ENCODE measurements at regions not wholly inside any gene's neighbourhood (a gene's known extent, or its start where the extent isn't known, plus 50 kb on each side); places are given as distances from the start of the nearest gene placed in this dataset.

DNA sequence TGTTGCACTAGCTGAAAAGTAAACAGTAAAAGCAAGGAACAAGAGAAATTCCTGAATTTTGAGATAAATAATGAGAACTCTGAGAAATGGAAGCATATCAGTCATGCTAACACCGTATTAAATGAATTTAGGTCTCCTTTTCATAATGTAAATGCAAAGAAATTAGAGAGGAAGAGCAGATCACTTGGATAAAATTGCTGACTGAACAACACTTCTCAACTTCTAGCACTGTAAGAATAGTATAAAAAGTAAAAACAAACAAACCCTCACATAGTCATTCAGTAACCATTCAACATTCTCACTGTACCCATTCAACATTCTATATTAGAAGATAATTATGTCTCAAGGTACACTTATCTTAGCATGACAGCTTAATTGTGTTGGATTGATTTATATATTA lies 217.3 kb upstream of the LRFN5 start:
- H3K4me3 ChIP-seq (ENCODE audit: low read depth, low read length), result no peak overlapping the region
- TF ChIP-seq, protein P1, sequence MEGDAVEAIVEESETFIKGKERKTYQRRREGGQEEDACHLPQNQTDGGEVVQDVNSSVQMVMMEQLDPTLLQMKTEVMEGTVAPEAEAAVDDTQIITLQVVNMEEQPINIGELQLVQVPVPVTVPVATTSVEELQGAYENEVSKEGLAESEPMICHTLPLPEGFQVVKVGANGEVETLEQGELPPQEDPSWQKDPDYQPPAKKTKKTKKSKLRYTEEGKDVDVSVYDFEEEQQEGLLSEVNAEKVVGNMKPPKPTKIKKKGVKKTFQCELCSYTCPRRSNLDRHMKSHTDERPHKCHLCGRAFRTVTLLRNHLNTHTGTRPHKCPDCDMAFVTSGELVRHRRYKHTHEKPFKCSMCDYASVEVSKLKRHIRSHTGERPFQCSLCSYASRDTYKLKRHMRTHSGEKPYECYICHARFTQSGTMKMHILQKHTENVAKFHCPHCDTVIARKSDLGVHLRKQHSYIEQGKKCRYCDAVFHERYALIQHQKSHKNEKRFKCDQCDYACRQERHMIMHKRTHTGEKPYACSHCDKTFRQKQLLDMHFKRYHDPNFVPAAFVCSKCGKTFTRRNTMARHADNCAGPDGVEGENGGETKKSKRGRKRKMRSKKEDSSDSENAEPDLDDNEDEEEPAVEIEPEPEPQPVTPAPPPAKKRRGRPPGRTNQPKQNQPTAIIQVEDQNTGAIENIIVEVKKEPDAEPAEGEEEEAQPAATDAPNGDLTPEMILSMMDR (conservative IDR thresholded peaks at IDR 0.05; ENCODE audit: low read depth, low read length), result no peak

DNA sequence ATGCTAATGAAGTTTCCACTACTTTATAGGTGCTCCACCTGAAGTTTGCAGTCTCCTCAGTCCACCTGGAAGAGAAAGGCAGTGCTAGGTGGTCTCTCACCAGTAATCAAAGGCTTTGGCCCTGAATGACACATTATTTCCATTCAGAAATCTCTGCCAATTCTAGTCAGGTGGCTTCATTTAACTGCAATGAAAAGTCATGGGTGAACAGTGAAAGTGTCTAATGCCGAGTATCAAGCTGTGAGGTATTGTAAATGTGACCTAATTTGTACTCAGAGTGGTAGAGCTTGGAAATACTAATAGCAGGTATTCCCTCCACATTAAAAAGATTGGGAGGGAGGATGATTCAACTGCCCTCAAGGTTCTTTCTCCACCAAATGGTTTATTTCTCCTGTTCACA lies 220.9 kb upstream of the LRFN5 start:
- TF ChIP-seq, protein P1 (conservative IDR thresholded peaks at IDR 0.05; ENCODE audit: low read depth, low read length), result no peak
- no peak overlapping the region for H3K4me3 ChIP-seq (ENCODE audit: low read depth, low read length)
- DNase-seq (ENCODE audit: low read depth), result no peak

More for the DNA sequence above, 217.3 kb upstream of the LRFN5 start:
- no peak for DNase-seq (ENCODE audit: low read depth)

DNA sequence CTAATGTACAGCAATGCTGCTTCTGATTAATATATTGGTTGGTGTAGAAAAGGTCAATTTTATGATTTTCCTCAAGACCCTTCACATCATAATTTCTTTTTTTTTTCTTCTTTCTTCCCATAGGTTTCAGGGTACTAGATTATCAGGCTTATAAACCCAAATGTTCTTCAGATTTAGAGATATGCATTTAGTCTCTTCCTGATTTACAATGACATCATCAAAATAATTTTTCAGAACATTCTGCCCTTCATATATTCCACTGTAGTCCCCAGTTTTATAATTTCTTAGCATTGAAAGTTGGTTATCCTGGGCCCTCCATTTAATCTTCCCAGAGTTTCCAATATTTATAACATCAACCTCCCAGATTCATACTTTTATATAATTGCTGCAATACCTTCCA lies 226.7 kb upstream of the LRFN5 start:
- no peak for DNase-seq (ENCODE audit: low read depth)
- TF ChIP-seq, protein P1 (conservative IDR thresholded peaks at IDR 0.05; ENCODE audit: low read depth, low read length), result no peak
- no peak overlapping the region for H3K4me3 ChIP-seq (ENCODE audit: low read depth, low read length)

DNA sequence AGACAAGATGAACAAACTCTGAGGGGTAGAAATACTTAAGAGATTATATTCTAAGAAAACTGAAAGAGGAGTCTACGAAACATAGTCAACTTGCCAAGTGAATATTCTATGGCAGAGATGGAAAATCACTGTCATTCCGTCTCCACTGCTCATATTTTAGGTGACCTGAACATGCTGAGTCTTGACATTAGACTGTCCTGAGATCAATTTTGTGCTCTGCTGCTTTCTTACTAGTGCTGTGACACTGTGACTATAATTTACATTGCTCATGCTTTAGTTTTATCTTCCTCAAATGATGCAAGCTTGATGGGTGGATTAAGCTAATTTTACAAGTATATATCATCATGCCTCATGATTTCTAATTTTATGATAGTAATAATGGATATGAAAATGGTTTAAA lies 228.2 kb upstream of the LRFN5 start:
- TF ChIP-seq, protein P1 (conservative IDR thresholded peaks at IDR 0.05; ENCODE audit: low read depth, low read length), result no peak
- no peak for DNase-seq (ENCODE audit: low read depth)

GRCh38 chr14:41377932-41378331 lies 228.7 kb upstream of the LRFN5 start:
- TF ChIP-seq, protein P1 (conservative IDR thresholded peaks at IDR 0.05; ENCODE audit: low read depth, low read length), result no peak
- DNase-seq (ENCODE audit: low read depth), result no peak
- no peak overlapping the region for H3K4me3 ChIP-seq (ENCODE audit: low read depth, low read length)

More for the DNA sequence above, 228.2 kb upstream of the LRFN5 start:
- no peak overlapping the region for H3K4me3 ChIP-seq (ENCODE audit: low read depth, low read length)

DNA sequence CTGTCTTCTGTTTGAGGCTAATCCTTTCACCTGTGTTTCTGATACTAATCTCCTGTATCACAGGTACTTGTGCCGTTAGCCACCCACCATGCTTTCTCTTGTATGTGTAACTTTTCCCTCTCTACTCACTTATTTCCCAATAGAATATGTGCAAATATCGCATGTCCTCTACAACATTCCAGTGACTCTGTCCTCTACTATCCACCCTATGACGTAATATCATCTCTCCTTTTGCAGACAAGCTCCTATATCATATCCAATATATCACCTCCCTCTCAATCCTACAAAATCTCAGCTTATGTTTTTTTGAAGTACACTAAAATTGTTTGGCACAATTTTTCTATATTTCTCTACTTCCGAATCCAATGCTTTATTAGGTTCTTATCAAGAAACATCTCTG lies 232.6 kb upstream of the LRFN5 start:
- H3K4me3 ChIP-seq (ENCODE audit: low read depth, low read length), result no peak overlapping the region
- no peak for DNase-seq (ENCODE audit: low read depth)
- TF ChIP-seq, protein P1 (conservative IDR thresholded peaks at IDR 0.05; ENCODE audit: low read depth, low read length), result no peak

- TF ChIP-seq, protein P1 (conservative IDR thresholded peaks at IDR 0.05; ENCODE audit: low read depth, low read length), result no peak
- DNase-seq (ENCODE audit: low read depth), result no peak
These were observed 244.5 kb upstream of the LRFN5 start for GRCh38 chr14:41362139-41362538.

More at GRCh38 chr14:41362139-41362538, 244.5 kb upstream of the LRFN5 start:
- no peak overlapping the region for H3K4me3 ChIP-seq (ENCODE audit: low read depth, low read length)
